ENCODE measurements at regions not wholly inside any gene's neighbourhood (a gene's known extent, or its start where the extent isn't known, plus 50 kb on each side); places are given as distances from the start of the nearest gene placed in this dataset.

DNA sequence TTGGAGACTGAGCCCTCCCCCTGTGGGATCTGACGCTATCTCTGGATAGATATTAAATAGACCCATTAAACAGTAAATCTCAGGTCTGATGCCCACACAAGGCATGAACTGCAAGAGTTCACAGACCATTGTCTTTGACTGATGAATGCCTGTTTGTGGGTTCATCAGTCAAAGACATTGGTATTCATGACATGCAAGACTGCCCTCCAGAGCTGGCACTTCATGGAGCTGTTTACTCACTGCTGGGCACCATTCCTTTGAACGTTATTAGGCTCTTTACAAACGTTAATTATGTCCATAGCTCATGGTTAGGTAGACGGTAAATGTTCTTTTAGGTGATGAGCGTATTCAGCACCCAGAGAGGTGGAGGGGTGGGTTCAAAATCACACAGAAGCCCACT lies 111.8 kb upstream of the PABPC3 start:
- H3K27me3 ChIP-seq (ENCODE audit: control insufficient read depth, low read length): peaks cover 11% of the 10 kb centered on the region

DNA sequence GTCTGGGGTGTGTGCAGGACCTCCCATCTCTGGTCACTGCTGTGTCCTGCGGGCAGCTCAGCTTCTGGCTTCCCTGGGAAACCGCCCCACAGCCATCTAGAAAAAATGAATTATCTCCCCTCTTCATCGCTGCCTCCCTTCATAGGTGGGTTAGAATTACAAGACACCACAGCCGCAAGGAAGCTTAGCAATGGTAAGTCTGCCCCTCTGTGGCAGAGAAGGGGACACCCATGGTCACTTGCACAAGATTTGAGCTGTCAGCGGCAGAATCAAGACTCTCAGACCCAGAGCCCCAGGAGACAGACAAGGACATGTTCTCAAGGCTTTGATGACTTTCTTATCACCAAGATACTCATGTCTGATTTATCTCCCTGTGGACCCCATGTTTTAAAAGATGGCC lies 110.8 kb upstream of the PABPC3 start:
- Histone ChIP-seq H3K27me3 (ENCODE audit: control insufficient read depth, low read length) (peaks cover 13% of the 10 kb centered on the region), H3K9me3 (ENCODE audit: control insufficient read depth, insufficient read depth, low read length) (no peaks in the 10 kb centered on the region), H3K27ac (ENCODE audit: low read depth, low read length) (no peak overlapping the region), H3K4me2 (ENCODE audit: low read length) (no peak overlapping the region), H3K9me2 (replicated peaks; ENCODE audit: control insufficient read depth, low read length) (no peaks in the 10 kb centered on the region), H3K79me2 (ENCODE audit: control insufficient read depth, low read length) (no peaks in the 10 kb centered on the region), H3K36me3 (ENCODE audit: control insufficient read depth, low read length) (no peaks in the 10 kb centered on the region), H3K4me1 (ENCODE audit: control insufficient read depth, low read length) (peaks cover 2% of the 10 kb centered on the region; the same call in 1 of the 2 replicates), H3K4me3 (ENCODE audit: low read length) (no peak overlapping the region), H3F3A (ENCODE audit: control insufficient read depth, insufficient read depth) (no peaks in the 10 kb centered on the region), H4K20me1 (ENCODE audit: control insufficient read depth, insufficient read depth, low read depth, low read length) (no peaks in the 10 kb centered on the region)
- TF ChIP-seq, protein P1, sequence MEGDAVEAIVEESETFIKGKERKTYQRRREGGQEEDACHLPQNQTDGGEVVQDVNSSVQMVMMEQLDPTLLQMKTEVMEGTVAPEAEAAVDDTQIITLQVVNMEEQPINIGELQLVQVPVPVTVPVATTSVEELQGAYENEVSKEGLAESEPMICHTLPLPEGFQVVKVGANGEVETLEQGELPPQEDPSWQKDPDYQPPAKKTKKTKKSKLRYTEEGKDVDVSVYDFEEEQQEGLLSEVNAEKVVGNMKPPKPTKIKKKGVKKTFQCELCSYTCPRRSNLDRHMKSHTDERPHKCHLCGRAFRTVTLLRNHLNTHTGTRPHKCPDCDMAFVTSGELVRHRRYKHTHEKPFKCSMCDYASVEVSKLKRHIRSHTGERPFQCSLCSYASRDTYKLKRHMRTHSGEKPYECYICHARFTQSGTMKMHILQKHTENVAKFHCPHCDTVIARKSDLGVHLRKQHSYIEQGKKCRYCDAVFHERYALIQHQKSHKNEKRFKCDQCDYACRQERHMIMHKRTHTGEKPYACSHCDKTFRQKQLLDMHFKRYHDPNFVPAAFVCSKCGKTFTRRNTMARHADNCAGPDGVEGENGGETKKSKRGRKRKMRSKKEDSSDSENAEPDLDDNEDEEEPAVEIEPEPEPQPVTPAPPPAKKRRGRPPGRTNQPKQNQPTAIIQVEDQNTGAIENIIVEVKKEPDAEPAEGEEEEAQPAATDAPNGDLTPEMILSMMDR (IDR thresholded peaks at IDR 0.05; ENCODE audit: low read depth, low read length, poor library complexity, severe bottlenecking): no peak
- no peak for TF ChIP-seq EZH2phosphoT487 (IDR thresholded peaks at IDR 0.05; ENCODE audit: borderline replicate concordance, low read length)

More for the DNA sequence above, 111.8 kb upstream of the PABPC3 start:
- H3K79me2 ChIP-seq (ENCODE audit: control insufficient read depth, low read length): no peaks in the 10 kb centered on the region
- no peaks in the 10 kb centered on the region for H3K9me2 ChIP-seq (replicated peaks; ENCODE audit: control insufficient read depth, low read length)
- TF ChIP-seq EZH2phosphoT487 (IDR thresholded peaks at IDR 0.05; ENCODE audit: borderline replicate concordance, low read length): no peak
- TF ChIP-seq, protein P1 (IDR thresholded peaks at IDR 0.05; ENCODE audit: low read depth, low read length, poor library complexity, severe bottlenecking): no peak
- no peaks in the 10 kb centered on the region for H3K9me3 ChIP-seq (ENCODE audit: control insufficient read depth, insufficient read depth, low read length)
- no peaks in the 10 kb centered on the region for H3K36me3 ChIP-seq (ENCODE audit: control insufficient read depth, low read length)
- H3F3A ChIP-seq (ENCODE audit: control insufficient read depth, insufficient read depth): no peaks in the 10 kb centered on the region
- no peak overlapping the region for H3K27ac ChIP-seq (ENCODE audit: low read depth, low read length)
- no peak overlapping the region for H3K4me3 ChIP-seq (ENCODE audit: low read length)
- H4K20me1 ChIP-seq (ENCODE audit: control insufficient read depth, insufficient read depth, low read depth, low read length): no peaks in the 10 kb centered on the region
- H3K4me2 ChIP-seq (ENCODE audit: low read length): no peak overlapping the region
- H3K4me1 ChIP-seq (ENCODE audit: control insufficient read depth, low read length): peaks cover 2% of the 10 kb centered on the region; the same call in 1 of the 2 replicates

DNA sequence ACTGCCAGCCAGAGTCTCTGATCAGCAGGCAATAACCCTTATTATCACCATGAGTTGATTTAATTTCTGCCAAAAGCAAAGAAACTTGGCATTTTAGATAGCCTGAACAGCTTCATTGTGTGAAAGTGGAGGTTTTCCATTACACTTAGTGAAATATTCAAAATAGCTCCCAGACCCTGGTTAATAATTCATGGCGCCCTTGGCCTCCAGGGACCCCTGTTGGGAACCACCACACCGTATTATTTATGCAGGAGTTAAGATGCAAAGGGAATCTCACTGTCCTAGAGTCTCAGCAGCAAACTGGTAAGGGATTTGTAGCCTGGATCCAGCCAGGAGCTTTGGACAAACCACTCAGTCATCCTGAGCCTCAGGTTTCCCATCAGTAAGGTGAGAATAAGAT lies 110.0 kb upstream of the PABPC3 start:
- Histone ChIP-seq H3K27ac (ENCODE audit: low read depth, low read length) (no peak overlapping the region), H3K36me3 (ENCODE audit: control insufficient read depth, low read length) (no peaks in the 10 kb centered on the region), H3K9me3 (ENCODE audit: control insufficient read depth, insufficient read depth, low read length) (no peaks in the 10 kb centered on the region), H3K79me2 (ENCODE audit: control insufficient read depth, low read length) (no peaks in the 10 kb centered on the region), H3K9me2 (replicated peaks; ENCODE audit: control insufficient read depth, low read length) (no peaks in the 10 kb centered on the region), H3K27me3 (ENCODE audit: control insufficient read depth, low read length) (peaks cover 18% of the 10 kb centered on the region), H3K4me1 (ENCODE audit: control insufficient read depth, low read length) (peaks cover 2% of the 10 kb centered on the region; the same call in 1 of the 2 replicates), H3F3A (ENCODE audit: control insufficient read depth, insufficient read depth) (no peaks in the 10 kb centered on the region), H3K4me2 (ENCODE audit: low read length) (no peak overlapping the region), H4K20me1 (ENCODE audit: control insufficient read depth, insufficient read depth, low read depth, low read length) (no peaks in the 10 kb centered on the region), H3K4me3 (ENCODE audit: low read length) (no peak overlapping the region)
- no peak for TF ChIP-seq EZH2phosphoT487 (IDR thresholded peaks at IDR 0.05; ENCODE audit: borderline replicate concordance, low read length)
- TF ChIP-seq, protein P1 (IDR thresholded peaks at IDR 0.05; ENCODE audit: low read depth, low read length, poor library complexity, severe bottlenecking): no peak

Measured in DOHH2 (cell line).